Chondrocyte (in vitro differentiated cells): ENCODE measurements at regions not wholly inside any gene's neighbourhood (a gene's known extent, or its start where the extent isn't known, plus 50 kb on each side); places are given as distances from the start of the nearest gene placed in this dataset.

Source experiments
- DNase-seq: peaks from one replicate; pipeline ENCODE4 v3.0.0; 2021; ENCODE audit warnings: mixed read lengths, low spot score
- H3K27ac Mint-ChIP-seq: one replicate; pipeline ENCODE4 v1.8.0; 2021; ENCODE audit warnings: mild to moderate bottlenecking, moderate library complexity, mixed read lengths; ENCODE audit not compliant: unreplicated experiment
- H3K27me3 Mint-ChIP-seq: 2 replicates; pipeline ENCODE4 v1.8.0; 2021; ENCODE audit warnings: low read depth, mixed read lengths
- H3K36me3 Mint-ChIP-seq: 2 replicates; pipeline ENCODE4 v1.8.0; 2021; ENCODE audit warnings: low read depth, mixed read lengths
- H3K4me1 Mint-ChIP-seq: 2 replicates; pipeline ENCODE4 v1.8.0; 2021; ENCODE audit warnings: low read depth, mild to moderate bottlenecking, mixed read lengths
- H3K4me3 Mint-ChIP-seq: one replicate; pipeline ENCODE4 v1.8.0; 2021; ENCODE audit warnings: mild to moderate bottlenecking, moderate library complexity, mixed read lengths; ENCODE audit not compliant: unreplicated experiment
- H3K9me3 Mint-ChIP-seq: 2 replicates; pipeline ENCODE4 v1.8.0; 2021; ENCODE audit warnings: low read depth, mixed read lengths
- TF ChIP-seq, protein P1 (sequence below): fragments of 200-600 bp; sonication (generic); IDR thresholded peaks from 2 replicates; pipeline ENCODE4 v1.5.0; 2021; ENCODE audit warnings: antibody characterized with exemption, mild to moderate bottlenecking, moderate library complexity

DNA sequence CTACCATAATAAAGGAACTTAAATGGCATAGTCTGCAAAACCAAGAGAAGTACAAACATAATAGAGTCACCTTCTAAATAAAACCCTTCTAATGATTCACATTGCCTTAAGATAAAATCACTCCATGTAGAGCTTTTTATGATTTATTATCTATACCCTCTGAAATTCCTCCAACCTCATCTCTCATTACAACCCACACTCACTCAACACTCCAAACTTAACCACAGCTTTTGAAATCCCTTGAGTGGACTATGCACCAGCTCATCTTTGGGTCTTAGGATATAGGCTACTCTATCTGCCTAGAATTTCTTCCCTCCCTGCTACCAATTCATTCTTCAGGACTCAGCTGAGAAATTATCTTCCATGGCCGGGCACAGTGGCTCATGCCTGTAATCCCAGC, 122.5 kb downstream of the CETN3 start:
- TF ChIP-seq, protein P1, sequence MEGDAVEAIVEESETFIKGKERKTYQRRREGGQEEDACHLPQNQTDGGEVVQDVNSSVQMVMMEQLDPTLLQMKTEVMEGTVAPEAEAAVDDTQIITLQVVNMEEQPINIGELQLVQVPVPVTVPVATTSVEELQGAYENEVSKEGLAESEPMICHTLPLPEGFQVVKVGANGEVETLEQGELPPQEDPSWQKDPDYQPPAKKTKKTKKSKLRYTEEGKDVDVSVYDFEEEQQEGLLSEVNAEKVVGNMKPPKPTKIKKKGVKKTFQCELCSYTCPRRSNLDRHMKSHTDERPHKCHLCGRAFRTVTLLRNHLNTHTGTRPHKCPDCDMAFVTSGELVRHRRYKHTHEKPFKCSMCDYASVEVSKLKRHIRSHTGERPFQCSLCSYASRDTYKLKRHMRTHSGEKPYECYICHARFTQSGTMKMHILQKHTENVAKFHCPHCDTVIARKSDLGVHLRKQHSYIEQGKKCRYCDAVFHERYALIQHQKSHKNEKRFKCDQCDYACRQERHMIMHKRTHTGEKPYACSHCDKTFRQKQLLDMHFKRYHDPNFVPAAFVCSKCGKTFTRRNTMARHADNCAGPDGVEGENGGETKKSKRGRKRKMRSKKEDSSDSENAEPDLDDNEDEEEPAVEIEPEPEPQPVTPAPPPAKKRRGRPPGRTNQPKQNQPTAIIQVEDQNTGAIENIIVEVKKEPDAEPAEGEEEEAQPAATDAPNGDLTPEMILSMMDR: no peak
- Mint-ChIP-seq H3K9me3 (no peaks in the 10 kb centered on the region), H3K4me3 (no peak overlapping the region), H3K27me3 (no peaks in the 10 kb centered on the region), H3K27ac (no peak overlapping the region), H3K4me1 (no peaks in the 10 kb centered on the region), H3K36me3 (no peaks in the 10 kb centered on the region)
- DNase-seq: no peak

DNA sequence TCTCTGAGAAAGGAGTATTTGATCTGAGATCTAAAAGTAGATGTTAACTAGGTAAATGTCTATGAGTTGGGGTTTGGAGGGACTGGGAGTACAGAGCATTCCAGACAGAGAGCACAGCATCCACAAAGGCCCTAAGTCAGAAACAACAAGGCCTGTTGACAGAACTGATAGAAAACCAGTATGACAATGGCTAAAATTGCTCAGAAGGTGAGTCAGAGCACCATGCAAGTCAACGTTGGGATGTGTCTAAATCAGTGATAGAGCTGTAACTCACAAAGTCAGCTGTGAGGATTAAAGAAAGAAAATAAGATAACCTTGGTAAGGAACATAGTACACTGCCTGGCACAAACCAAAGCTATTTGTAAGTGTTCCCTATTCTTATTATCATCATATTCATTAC, 124.0 kb downstream of the CETN3 start:
- H3K4me3 Mint-ChIP-seq: no peak overlapping the region
- no peaks in the 10 kb centered on the region for H3K36me3 Mint-ChIP-seq
- H3K4me1 Mint-ChIP-seq: no peaks in the 10 kb centered on the region
- TF ChIP-seq, protein P1: no peak
- no peaks in the 10 kb centered on the region for H3K27me3 Mint-ChIP-seq
- no peak for DNase-seq
- no peak overlapping the region for H3K27ac Mint-ChIP-seq
- no peaks in the 10 kb centered on the region for H3K9me3 Mint-ChIP-seq

DNA sequence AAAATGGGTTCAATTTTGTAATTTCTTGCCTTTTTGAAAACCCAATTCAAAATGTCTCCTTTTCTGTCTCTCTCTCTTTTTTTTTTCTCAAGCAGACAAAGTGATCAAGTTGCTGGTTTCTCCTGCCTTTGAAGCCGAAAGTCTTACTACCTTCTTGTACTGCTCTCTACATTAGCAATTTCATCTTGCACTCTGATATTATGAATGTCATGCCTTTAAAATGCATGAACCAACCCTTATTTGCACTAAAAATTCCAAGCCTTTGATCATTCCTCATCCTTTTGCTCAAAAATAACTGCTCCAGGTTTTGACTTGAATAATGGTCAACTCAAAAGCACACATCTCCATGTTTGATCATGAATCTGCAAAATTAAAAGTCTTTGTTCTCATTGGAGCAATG, 125.2 kb downstream of the CETN3 start:
- H3K27ac Mint-ChIP-seq: no peak overlapping the region
- H3K9me3 Mint-ChIP-seq: no peaks in the 10 kb centered on the region
- no peak for DNase-seq
- no peaks in the 10 kb centered on the region for H3K4me1 Mint-ChIP-seq
- no peaks in the 10 kb centered on the region for H3K36me3 Mint-ChIP-seq
- no peak overlapping the region for H3K4me3 Mint-ChIP-seq
- TF ChIP-seq, protein P1: no peak
- H3K27me3 Mint-ChIP-seq: no peaks in the 10 kb centered on the region

DNA sequence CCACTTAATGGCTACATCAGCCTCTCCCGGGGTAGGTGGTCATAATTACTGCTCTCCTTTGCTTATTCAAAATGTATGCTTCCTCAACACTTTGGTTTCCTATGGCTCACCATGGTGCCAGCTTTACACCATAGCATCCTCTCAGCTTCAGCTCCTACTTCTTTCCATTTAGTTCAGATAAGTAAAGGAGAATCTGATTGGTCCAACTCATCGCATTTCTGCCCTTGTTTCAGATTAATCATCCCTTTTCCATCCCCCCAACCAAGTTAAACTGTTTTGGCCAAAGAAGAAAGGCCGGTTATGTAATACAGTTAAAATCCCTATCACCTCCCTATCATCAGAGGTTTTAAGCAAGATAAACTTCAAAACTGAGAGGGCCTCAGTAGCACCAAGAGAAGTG, 130.5 kb downstream of the CETN3 start:
- no peaks in the 10 kb centered on the region for H3K9me3 Mint-ChIP-seq
- DNase-seq: no peak
- no peak overlapping the region for H3K27ac Mint-ChIP-seq
- peaks cover 5% of the 10 kb centered on the region for H3K4me1 Mint-ChIP-seq
- H3K4me3 Mint-ChIP-seq: no peak overlapping the region
- no peaks in the 10 kb centered on the region for H3K27me3 Mint-ChIP-seq
- TF ChIP-seq, protein P1: no peak
- H3K36me3 Mint-ChIP-seq: no peaks in the 10 kb centered on the region

DNA sequence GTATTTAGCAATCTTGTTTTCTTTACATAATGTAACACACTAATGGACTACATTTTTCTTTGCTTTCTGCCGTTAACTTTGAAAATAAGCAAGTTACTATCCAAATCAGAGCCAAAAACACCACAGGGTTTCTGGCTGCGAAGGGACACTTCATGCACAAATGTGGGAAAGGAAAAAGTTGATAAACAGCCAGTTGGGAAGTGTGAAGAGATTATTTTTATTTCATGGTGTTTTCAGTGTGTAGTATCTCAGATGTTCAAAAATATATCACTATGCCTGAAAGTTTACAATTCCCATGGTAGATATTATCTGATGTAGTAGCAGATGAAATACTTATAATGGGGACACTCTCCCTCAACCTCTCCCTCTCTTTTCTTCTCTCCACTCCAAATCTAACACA, 135.3 kb downstream of the CETN3 start:
- Mint-ChIP-seq H3K9me3 (no peaks in the 10 kb centered on the region), H3K27ac (no peak overlapping the region), H3K4me1 (peaks cover 6% of the 10 kb centered on the region), H3K4me3 (no peak overlapping the region), H3K27me3 (no peaks in the 10 kb centered on the region), H3K36me3 (no peaks in the 10 kb centered on the region)
- TF ChIP-seq, protein P1: no peak
- no peak for DNase-seq
